HepG2 (cell line): ENCODE measurements at regions not wholly inside any gene's neighbourhood (a gene's known extent, or its start where the extent isn't known, plus 50 kb on each side); places are given as distances from the start of the nearest gene placed in this dataset.

Experiments
- ATAC-seq: fragments of 200-7000 bp; cut with Tn5 transposase; 3 replicates; pipeline ENCODE4 v1.9.1; 2020; ENCODE audit warnings: mild to moderate bottlenecking, moderate library complexity
- BruUV-seq: library from RNA; stranded (reverse); fragments of 400-500 nt; replicated peaks from 2 replicates; lab custom pipeline; 2021; lab: Mats Ljungman, UMichigan
- CTCF ChIA-PET: fragments of 300-600 bp; formaldehyde crosslinking; extraction: SDS; loops from one replicate; lab custom pipeline; 2021; ENCODE audit warnings: low total read pairs, inconsistent platforms, low intra/inter-chr PET ratio; lab: Yijun Ruan, JAX
- POLR2A ChIA-PET: fragments of 350-600 bp; sonication (Branson Sonifier 250); formaldehyde crosslinking; loops from one replicate; lab custom pipeline; 2020; ENCODE audit warnings: antibody characterized with exemption, inconsistent platforms; lab: Yijun Ruan, JAX
- DNase-seq: peaks from one replicate; pipeline ENCODE4 v3.0.0-alpha.2; 2015; ENCODE audit warnings: low spot score
- FAIRE-seq: peaks from 3 replicates; lab custom pipeline; 2011; peaks lifted over from hg19 to GRCh38; lab: Jason Lieb, UNC
- H2AFZ ChIP-seq: one replicate; pipeline ENCODE4 v1.6.1; 2011; ENCODE audit warnings: low read length, inconsistent platforms
- H3K27ac ChIP-seq: fragments of 300-600 bp; 3 replicates; pipeline ENCODE4 v1.8.0; 2011; ENCODE audit warnings: mixed run types, mild to moderate bottlenecking, mixed read lengths, low read length, inconsistent platforms; ENCODE audit not compliant: insufficient read depth; ENCODE audit errors: extremely low read length
- H3K27me3 ChIP-seq, 2 experiments: fragments of 200-600 bp in 1 of 2; 2 replicates in 1 of 2; 3 replicates in 1 of 2; pipeline versions ENCODE4 v1.6.0 to v1.8.0; 2011; ENCODE audit warnings: low read length in 2 of 2, mild to moderate bottlenecking in 2 of 2, moderate library complexity in 2 of 2, inconsistent platforms in 1 of 2; ENCODE audit not compliant: insufficient read depth in 2 of 2, control insufficient read depth in 1 of 2
- H3K36me3 ChIP-seq, 2 experiments: fragments of 200-600 bp in 1 of 2; replicated peaks in 1 of 2; 2 replicates in 1 of 2; 3 replicates in 1 of 2; pipeline versions ENCODE4 v1.5.1 to v1.8.0; 2011; ENCODE audit warnings: low read length in 2 of 2, inconsistent platforms in 1 of 2; ENCODE audit not compliant: insufficient read depth in 2 of 2, control insufficient read depth in 1 of 2
- H3K4me1 ChIP-seq: 2 replicates; pipeline ENCODE4 v1.5.1; 2012; ENCODE audit warnings: low read length, inconsistent platforms; ENCODE audit not compliant: insufficient read depth
- H3K4me2 ChIP-seq: 2 replicates; pipeline ENCODE4 v1.6.0; 2011; ENCODE audit warnings: low read depth, low read length, inconsistent platforms
- H3K4me3 ChIP-seq, 3 experiments: fragments of 200-600 bp in 1 of 3; sonication (generic), shearing (Covaris generic) in 1 of 3; replicated peaks in 1 of 3; 2 replicates each; pipeline ENCODE4 v1.5.1; 2011 to 2016; ENCODE audit warnings: low read length in 3 of 3, inconsistent platforms in 2 of 3, low read depth in 2 of 3, mild to moderate bottlenecking in 2 of 3, control low read depth in 1 of 3, mixed read lengths in 1 of 3; ENCODE audit not compliant: insufficient read depth in 1 of 3
- H3K79me2 ChIP-seq: one replicate; pipeline ENCODE4 v1.6.1; 2011; ENCODE audit warnings: low read length, inconsistent platforms; ENCODE audit not compliant: insufficient read depth
- H3K9ac ChIP-seq: 2 replicates; pipeline ENCODE4 v1.6.0; 2011; ENCODE audit warnings: mild to moderate bottlenecking, low read depth, low read length, inconsistent platforms; ENCODE audit not compliant: insufficient read depth
- H3K9me3 ChIP-seq: 2 replicates; pipeline ENCODE4 v1.5.1; 2012; ENCODE audit warnings: mild to moderate bottlenecking, low read length
- H4K20me1 ChIP-seq: 2 replicates; pipeline ENCODE4 v1.6.0; 2011; ENCODE audit warnings: inconsistent platforms, mild to moderate bottlenecking, low read length, moderate library complexity; ENCODE audit not compliant: insufficient read depth
- HDAC6 ChIP-seq: fragments of 200-600 bp; sonication (generic); IDR thresholded peaks from 2 replicates; pipeline ENCODE4 v1.7.0; 2017; ENCODE audit warnings: mild to moderate bottlenecking, antibody characterized with exemption, low read length, low read depth
- HOXA3 ChIP-seq: sonication (generic); formaldehyde crosslinking; IDR thresholded peaks from 2 replicates; pipeline ENCODE4 v1.5.0; 2020; ENCODE audit warnings: missing genetic modification reagents
- MIER3 ChIP-seq: IDR thresholded peaks from 2 replicates; pipeline ENCODE4 v1.6.1; 2016; ENCODE audit warnings: missing compliant biosample characterization, borderline replicate concordance
- NR2C2 ChIP-seq: sonication (generic); formaldehyde crosslinking; IDR thresholded peaks from 2 replicates; pipeline ENCODE4 v1.4.0; 2020; ENCODE audit warnings: missing genetic modification reagents, mild to moderate bottlenecking, moderate library complexity, borderline replicate concordance
- ONECUT2 ChIP-seq: sonication (generic); formaldehyde crosslinking; IDR thresholded peaks from 2 replicates; pipeline ENCODE4 v1.4.0; 2020; ENCODE audit warnings: missing genetic modification reagents
- PAX8 ChIP-seq: sonication (generic); formaldehyde crosslinking; IDR thresholded peaks from 2 replicates; pipeline ENCODE4 v1.8.0; 2022; ENCODE audit warnings: mild to moderate bottlenecking, missing genetic modification reagents, borderline replicate concordance
- ZFP41 ChIP-seq: sonication (generic); formaldehyde crosslinking; IDR thresholded peaks from 2 replicates; pipeline ENCODE4 v1.4.0; 2020; ENCODE audit warnings: mild to moderate bottlenecking, missing genetic modification reagents, borderline replicate concordance
- ZNF775 ChIP-seq: sonication (generic); formaldehyde crosslinking; IDR thresholded peaks from 2 replicates; pipeline ENCODE4 v1.4.0; 2020; ENCODE audit warnings: missing genetic modification reagents, mild to moderate bottlenecking, moderate library complexity, borderline replicate concordance
- ZNF781 ChIP-seq: sonication (generic); formaldehyde crosslinking; IDR thresholded peaks from 2 replicates; pipeline ENCODE4 v1.5.1; 2020; ENCODE audit warnings: borderline replicate concordance, mild to moderate bottlenecking, missing genetic modification reagents; ENCODE audit errors: not compliant biosample characterization
- WGBS: methylation state at CpG from one replicate; pipeline ENCODE4 v1.1.6; 2017; ENCODE audit warnings: low lambda C conversion rate; 5-methylcytosine and 5-hydroxymethylcytosine counted together
- in situ Hi-C: cut with HindIII; loops from 2 replicates; pipeline ENCODE4 v1.10.0; 2017; ENCODE audit warnings: low pct_unique_long_range_greater_than_20kb; ENCODE audit not compliant: extremely low pct_ligation_motif_present
- intact Hi-C: fragments of 100-400 bp; cut with micrococcal nuclease; formaldehyde crosslinking; loops from one replicate; pipeline ENCODE4 v1.10.0; 2022; ENCODE audit not compliant: unreplicated experiment
- TF ChIP-seq, protein P1 (sequence below): sonication (generic); formaldehyde crosslinking; IDR thresholded peaks from 2 replicates; pipeline ENCODE4 v1.5.0; 2020; ENCODE audit warnings: missing genetic modification reagents

DNA sequence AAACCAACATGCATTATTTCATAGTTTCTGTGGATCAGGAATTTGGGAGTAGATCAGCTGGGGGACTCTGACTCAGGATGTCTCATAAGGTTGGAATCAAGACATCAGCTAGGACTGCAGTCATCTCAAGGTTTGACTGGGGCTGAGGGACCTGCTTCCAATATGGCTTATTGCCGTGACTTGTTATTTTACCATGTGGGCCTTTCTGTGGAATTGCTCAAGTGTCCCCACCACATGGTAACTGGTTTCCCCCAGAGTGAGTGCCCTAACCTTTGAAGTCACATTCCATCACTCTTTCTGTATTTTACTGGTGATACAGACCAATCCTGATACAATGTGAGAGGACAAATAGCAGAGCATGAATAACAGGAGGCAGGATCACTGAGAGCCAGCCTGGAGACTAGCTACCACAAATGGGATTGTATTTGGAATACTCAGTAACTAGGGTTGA, 70.2 kb upstream of the ELL2 start:
- H3K36me3 ChIP-seq, result no peaks in the 10 kb centered on the region
- ATAC-seq, result no peak
- no TSS peak for BruUV-seq
- H3K9me3 ChIP-seq, result peaks cover 8% of the 10 kb centered on the region; the same call in 1 of the 2 replicates
- peaks cover 22% of the 10 kb centered on the region for H3K4me1 ChIP-seq
- no peak overlapping the region for H2AFZ ChIP-seq
- H3K4me3 ChIP-seq, result no peak overlapping the region
- no peak for TF ChIP-seq HDAC6
- no peak for TF ChIP-seq ZNF775 (CRISPR knock-in tag)
- TF ChIP-seq, protein P1, sequence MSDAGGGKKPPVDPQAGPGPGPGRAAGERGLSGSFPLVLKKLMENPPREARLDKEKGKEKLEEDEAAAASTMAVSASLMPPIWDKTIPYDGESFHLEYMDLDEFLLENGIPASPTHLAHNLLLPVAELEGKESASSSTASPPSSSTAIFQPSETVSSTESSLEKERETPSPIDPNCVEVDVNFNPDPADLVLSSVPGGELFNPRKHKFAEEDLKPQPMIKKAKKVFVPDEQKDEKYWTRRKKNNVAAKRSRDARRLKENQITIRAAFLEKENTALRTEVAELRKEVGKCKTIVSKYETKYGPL (CRISPR knock-in tag), result no peak
- TF ChIP-seq NR2C2 (CRISPR knock-in tag), result no peak
- TF ChIP-seq PAX8 (CRISPR knock-in tag), result no peak
- no peak for TF ChIP-seq ZNF781 (CRISPR knock-in tag)
- no peak for TF ChIP-seq ZFP41 (CRISPR knock-in tag)
- no peak for TF ChIP-seq MIER3 (CRISPR knock-in tag)
- TF ChIP-seq HOXA3 (CRISPR knock-in tag), result no peak
- no peak for TF ChIP-seq ONECUT2 (CRISPR knock-in tag)
- no peaks in the 10 kb centered on the region for H4K20me1 ChIP-seq
- no peaks in the 10 kb centered on the region for H3K79me2 ChIP-seq
- no peak for DNase-seq
- H3K27me3 ChIP-seq, result no peaks in the 10 kb centered on the region
- H3K9ac ChIP-seq, result no peak overlapping the region
- FAIRE-seq, result no peak
- H3K4me2 ChIP-seq, result no peak overlapping the region
- in situ Hi-C loops (no loop called here), intact Hi-C loops (loop anchor here (1.0 kb wide), 1 partner anchor 9 kb away; no protein-coding TSS in a partner anchor)
- H3K27ac ChIP-seq, result no peak overlapping the region
- ChIA-PET CTCF (no interaction called here), POLR2A (no interaction called here)
- WGBS, result 100% methylated on average over 1 of the region's 1 CpG
